Thyroid gland (tissue), 4 donors: ENCODE measurements at regions not wholly inside any gene's neighbourhood (a gene's known extent, or its start where the extent isn't known, plus 50 kb on each side); places are given as distances from the start of the nearest gene placed in this dataset.

Source experiments
- CTCF ChIP-seq, 6 experiments: fragments of 200-600 bp in 3 of 6; fragments of 450-650 bp in 3 of 6; sonication (generic) in 3 of 6; IDR thresholded peaks; one replicate each; pipeline ENCODE4 v1.5.1; 2016 to 2019; ENCODE audit warnings: antibody characterized with exemption in 6 of 6, mild to moderate bottlenecking in 2 of 6, inconsistent platforms in 1 of 6, moderate library complexity in 1 of 6
- POLR2A ChIP-seq, 2 donors: fragments of 450-650 bp; IDR thresholded peaks; one replicate each; pipeline ENCODE4 v1.6.1; 2017; ENCODE audit warnings: antibody characterized with exemption in 2 of 2, mild to moderate bottlenecking in 2 of 2, moderate library complexity in 1 of 2

- TF ChIP-seq CTCF (IDR thresholded peaks at IDR 0.05) = no peak
- TF ChIP-seq POLR2A (IDR thresholded peaks at IDR 0.05) = no peak
Observed at GRCh38 chr6:148217051-148217450, 125.6 kb upstream of the SASH1 start.
